H9 (cell line): ENCODE measurements at regions not wholly inside any gene's neighbourhood (a gene's known extent, or its start where the extent isn't known, plus 50 kb on each side); places are given as distances from the start of the nearest gene placed in this dataset.

Source experiments
- DNase-seq: peaks from one replicate; pipeline ENCODE4 v3.0.0-alpha.2; 2017
- H2AFZ ChIP-seq: one replicate; pipeline ENCODE4 v1.6.1; 2013; ENCODE audit warnings: mild to moderate bottlenecking, low read length, control low read depth, moderate library complexity
- H2AK5ac ChIP-seq: 2 replicates; pipeline ENCODE4 v1.6.1; 2013; ENCODE audit warnings: low read length, control low read depth, mixed read lengths; ENCODE audit not compliant: insufficient read length
- H2BK120ac ChIP-seq: one replicate; pipeline ENCODE4 v1.6.1; 2013; ENCODE audit warnings: low read depth, mild to moderate bottlenecking, low read length, control low read depth, inconsistent platforms; ENCODE audit not compliant: poor library complexity, severe bottlenecking
- H2BK12ac ChIP-seq: 2 replicates; pipeline ENCODE4 v1.6.1; 2013; ENCODE audit warnings: low read length, control low read depth, mixed read lengths, low read depth; ENCODE audit not compliant: insufficient read length
- H2BK15ac ChIP-seq: 2 replicates; pipeline ENCODE4 v1.6.1; 2013; ENCODE audit warnings: low read depth, low read length, control low read depth
- H2BK20ac ChIP-seq: one replicate; pipeline ENCODE4 v1.6.1; 2013; ENCODE audit warnings: low read depth, mild to moderate bottlenecking, low read length, control low read depth, inconsistent platforms; ENCODE audit not compliant: poor library complexity, severe bottlenecking
- H2BK5ac ChIP-seq: 2 replicates; pipeline ENCODE4 v1.6.1; 2013; ENCODE audit warnings: low read length, control low read depth, mixed read lengths; ENCODE audit not compliant: insufficient read length
- H3K14ac ChIP-seq: 2 replicates; pipeline ENCODE4 v1.6.1; 2013; ENCODE audit warnings: low read length, control low read depth; ENCODE audit not compliant: insufficient read depth
- H3K18ac ChIP-seq: 2 replicates; pipeline ENCODE4 v1.6.1; 2013; ENCODE audit warnings: low read depth, mild to moderate bottlenecking, mixed read lengths, low read length, control low read depth; ENCODE audit not compliant: insufficient read length
- H3K23ac ChIP-seq: 2 replicates; pipeline ENCODE4 v1.6.1; 2013; ENCODE audit warnings: low read length, control low read depth, mixed read lengths, low read depth; ENCODE audit not compliant: insufficient read length
- H3K23me2 ChIP-seq: 2 replicates; pipeline ENCODE4 v1.6.1; 2013; ENCODE audit warnings: low read depth, mild to moderate bottlenecking, mixed read lengths, low read length, control low read depth; ENCODE audit not compliant: insufficient read length, poor library complexity, severe bottlenecking
- H3K27ac ChIP-seq: 2 replicates; pipeline ENCODE4 v1.5.1; 2013; ENCODE audit warnings: low read length, control low read depth, mixed read lengths, low read depth; ENCODE audit not compliant: insufficient read length
- H3K27me3 ChIP-seq: 2 replicates; pipeline ENCODE4 v1.6.1; 2013; ENCODE audit warnings: low read length, control low read depth, inconsistent platforms; ENCODE audit not compliant: insufficient read depth
- H3K4ac ChIP-seq: 2 replicates; pipeline ENCODE4 v1.6.1; 2013; ENCODE audit warnings: low read depth, mild to moderate bottlenecking, control low read depth, inconsistent platforms, low read length, moderate library complexity
- H3K4me1 ChIP-seq: 2 replicates; pipeline ENCODE4 v1.6.1; 2013; ENCODE audit warnings: low read length, control low read depth, inconsistent platforms; ENCODE audit not compliant: insufficient read depth
- H3K4me2 ChIP-seq: 2 replicates; pipeline ENCODE4 v1.6.1; 2013; ENCODE audit warnings: low read length, control low read depth, mixed read lengths; ENCODE audit not compliant: insufficient read length, insufficient read depth
- H3K56ac ChIP-seq: 2 replicates; pipeline ENCODE4 v1.6.1; 2013; ENCODE audit warnings: low read depth, mild to moderate bottlenecking, mixed read lengths, low read length, control low read depth; ENCODE audit not compliant: insufficient read length
- H3K79me1 ChIP-seq: 2 replicates; pipeline ENCODE4 v1.6.1; 2013; ENCODE audit warnings: low read depth, mild to moderate bottlenecking, moderate library complexity, low read length, control low read depth, inconsistent platforms; ENCODE audit not compliant: insufficient read depth, poor library complexity, severe bottlenecking
- H3K79me2 ChIP-seq: 2 replicates; pipeline ENCODE4 v1.6.1; 2013; ENCODE audit warnings: low read length, control low read depth, inconsistent platforms; ENCODE audit not compliant: insufficient read depth
- H3K9ac ChIP-seq: 2 replicates; pipeline ENCODE4 v1.6.1; 2013; ENCODE audit warnings: low read length, control low read depth, mixed read lengths; ENCODE audit not compliant: insufficient read length; ENCODE audit errors: extremely low read depth
- H3K9me3 ChIP-seq: one replicate; pipeline ENCODE4 v1.6.1; 2013; ENCODE audit warnings: low read depth, low read length, inconsistent platforms; ENCODE audit not compliant: control insufficient read depth
- H3T11ph ChIP-seq: one replicate; pipeline ENCODE4 v1.6.1; 2013; ENCODE audit warnings: mild to moderate bottlenecking, low read length, control low read depth, inconsistent platforms
- H4K20me1 ChIP-seq: one replicate; pipeline ENCODE4 v1.6.1; 2013; ENCODE audit not compliant: control insufficient read depth, insufficient read length, insufficient read depth
- H4K5ac ChIP-seq: 2 replicates; pipeline ENCODE4 v1.6.1; 2013; ENCODE audit warnings: low read depth, mild to moderate bottlenecking, mixed read lengths, low read length, control low read depth; ENCODE audit not compliant: insufficient read length
- H4K8ac ChIP-seq: replicated peaks from 2 replicates; pipeline ENCODE4 v1.6.1; 2013; ENCODE audit warnings: low read length, control low read depth, mixed read lengths, low read depth; ENCODE audit not compliant: insufficient read length
- H4K91ac ChIP-seq: 2 replicates; pipeline ENCODE4 v1.6.1; 2013; ENCODE audit warnings: low read depth, mild to moderate bottlenecking, moderate library complexity, mixed read lengths, low read length, control low read depth; ENCODE audit not compliant: insufficient read length
- H3K27ac Mint-ChIP-seq, 3 experiments: 2 replicates in 2 of 3; 3 replicates in 1 of 3; pipeline ENCODE4 v1.8.0; 2020 to 2021; ENCODE audit warnings: mixed read lengths in 3 of 3, mild to moderate bottlenecking in 1 of 3, moderate library complexity in 1 of 3
- H3K27me3 Mint-ChIP-seq: 2 replicates; pipeline ENCODE4 v1.8.0; 2021; ENCODE audit warnings: low read depth, mild to moderate bottlenecking, moderate library complexity, mixed read lengths
- H3K36me3 Mint-ChIP-seq, 3 experiments: 2 replicates in 2 of 3; 3 replicates in 1 of 3; pipeline ENCODE4 v1.8.0; 2020 to 2021; ENCODE audit warnings: low read depth in 3 of 3, mixed read lengths in 3 of 3; ENCODE audit not compliant: insufficient read depth in 1 of 3
- H3K4me1 Mint-ChIP-seq, 2 experiments: 2 replicates each; pipeline ENCODE4 v1.8.0; 2020; ENCODE audit warnings: mixed read lengths in 2 of 2
- H3K4me3 Mint-ChIP-seq, 2 experiments: 2 replicates in 1 of 2; 3 replicates in 1 of 2; pipeline ENCODE4 v1.8.0; 2020 to 2021; ENCODE audit warnings: mild to moderate bottlenecking in 2 of 2, mixed read lengths in 2 of 2, moderate library complexity in 1 of 2
- H3K9me3 Mint-ChIP-seq, 2 experiments: 2 replicates in 1 of 2; 3 replicates in 1 of 2; pipeline ENCODE4 v1.8.0; 2020; ENCODE audit warnings: mild to moderate bottlenecking in 2 of 2, mixed read lengths in 2 of 2, moderate library complexity in 1 of 2
- CTCF ChIP-seq: fragments of 200-600 bp; sonication (generic); conservative IDR thresholded peaks from 3 replicates; pipeline ENCODE4 v1.8.0; 2021; ENCODE audit warnings: antibody characterized with exemption, mild to moderate bottlenecking
- WGBS: extraction: QIAGEN DNeasy Blood & Tissue Kit; methylation state at CpG from one replicate; pipeline ENCODE4 v1.1.7; 2013; ENCODE audit warnings: missing lambda C conversion rate, low lambda C conversion rate, mixed read lengths; ENCODE audit not compliant: insufficient read length; ENCODE audit errors: extremely low coverage; 5-methylcytosine and 5-hydroxymethylcytosine counted together

- H3K4me1 Mint-ChIP-seq = peaks cover 11 to 23% of the 10 kb centered on the region in 2 experiments
- peaks cover 2% of the 10 kb centered on the region in 2 experiments; a peak in 2 of 5 replicates for H3K9me3 Mint-ChIP-seq
- no peak overlapping the region for H4K8ac ChIP-seq
- no peak overlapping the region for H2BK5ac ChIP-seq
- H3K23ac ChIP-seq = no peak overlapping the region
- H3K4me2 ChIP-seq = no peak overlapping the region
- H3K23me2 ChIP-seq = no peaks in the 10 kb centered on the region
- H3K4me1 ChIP-seq = 0 out of 2 replicates have a peak, but pooled peaks cover 3% of the 10 kb centered on the region
- H3K27me3 Mint-ChIP-seq = peaks cover 25% of the 10 kb centered on the region
- no peak overlapping the region for H3K18ac ChIP-seq
- H3K27me3 ChIP-seq = no peaks in the 10 kb centered on the region; the same call in 1 of the 2 replicates
- H3K4me3 Mint-ChIP-seq = no peak overlapping the region
- no peak for DNase-seq
- H3K56ac ChIP-seq = no peak overlapping the region
- no peaks in the 10 kb centered on the region for H3K79me2 ChIP-seq
- no peak overlapping the region for H2BK15ac ChIP-seq
- no peak overlapping the region for H3K4ac ChIP-seq
- no peak overlapping the region for H3K14ac ChIP-seq
- H3K27ac ChIP-seq = no peak overlapping the region
- no peak overlapping the region for H2BK12ac ChIP-seq
- H3T11ph ChIP-seq = no peak overlapping the region
- no peaks in the 10 kb centered on the region for H4K20me1 ChIP-seq
- H2BK120ac ChIP-seq = no peak overlapping the region
- H2BK20ac ChIP-seq = no peak overlapping the region
- H3K9me3 ChIP-seq = no peaks in the 10 kb centered on the region
- H3K27ac Mint-ChIP-seq = no peak overlapping the region
- no peak overlapping the region for H4K5ac ChIP-seq
- no peak overlapping the region for H3K9ac ChIP-seq
- WGBS = no CpG with 5 or more reads among the region's 5 CpGs
- H4K91ac ChIP-seq = no peak overlapping the region
- H3K79me1 ChIP-seq = no peaks in the 10 kb centered on the region
- H2AK5ac ChIP-seq = no peak overlapping the region
- no peak overlapping the region for H2AFZ ChIP-seq
- H3K36me3 Mint-ChIP-seq = no peaks in the 10 kb centered on the region
- no peak for TF ChIP-seq CTCF
These were observed 58.4 kb upstream of the ACKR3 start for GRCh38 chr2:236511266-236511665.
